Lung microvascular endothelial cell (primary cell): ENCODE measurements at regions not wholly inside any gene's neighbourhood (a gene's known extent, or its start where the extent isn't known, plus 50 kb on each side); places are given as distances from the start of the nearest gene placed in this dataset.
"Not testable (repeated sequence)": the region's sequence is repeated elsewhere in the genome, so short reads cannot be mapped to it uniquely, and the experiment has no call there.

Source experiments
- DNase-seq, 2 donors: peaks; one replicate each; pipeline versions ENCODE4 v3.0.0 to v3.0.0-alpha.2; 2010; ENCODE audit warnings: low read depth in 2 of 2

DNA sequence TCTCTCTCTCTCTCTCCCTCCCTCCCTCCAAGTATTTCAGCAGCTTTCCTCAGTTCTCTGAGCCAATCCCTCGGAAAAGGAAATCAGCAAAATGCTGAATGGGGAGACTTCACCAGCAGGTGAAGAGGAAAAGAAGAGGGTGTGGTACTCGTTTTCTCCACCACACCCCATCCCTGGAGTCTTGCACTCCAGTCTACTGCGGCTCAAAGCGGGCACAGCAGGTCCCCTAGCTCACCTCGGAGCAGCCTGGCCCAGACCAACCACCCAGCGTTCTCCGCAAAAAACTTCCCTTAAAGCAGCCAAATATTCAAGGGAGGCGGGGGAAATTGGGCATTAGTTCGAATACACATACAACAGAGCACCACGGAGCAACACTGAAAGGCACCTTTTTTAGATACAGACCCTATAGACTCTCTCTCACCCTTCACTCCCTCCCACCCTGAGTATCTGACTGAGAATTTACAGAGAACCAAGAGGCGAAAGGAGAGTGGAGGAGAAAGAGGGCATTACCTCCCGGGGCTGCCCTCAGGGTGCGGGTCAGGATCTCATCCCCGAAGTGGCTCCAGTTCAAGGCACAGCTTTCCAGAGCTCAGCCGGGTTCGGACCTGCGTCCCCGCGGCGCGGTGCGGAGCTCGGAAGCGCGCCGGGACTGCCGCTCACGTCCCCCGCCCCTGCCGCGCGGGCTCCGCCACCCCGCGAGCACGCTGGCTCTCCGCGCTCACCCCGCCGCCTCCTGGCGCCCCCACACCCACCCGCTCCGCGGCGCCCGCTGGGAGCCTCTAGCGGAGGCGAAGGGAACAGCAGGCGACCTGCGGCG, 1638.5 kb upstream of the C9orf72 start:
- peak; percentile 3 to 43 for DNase-seq

DNA sequence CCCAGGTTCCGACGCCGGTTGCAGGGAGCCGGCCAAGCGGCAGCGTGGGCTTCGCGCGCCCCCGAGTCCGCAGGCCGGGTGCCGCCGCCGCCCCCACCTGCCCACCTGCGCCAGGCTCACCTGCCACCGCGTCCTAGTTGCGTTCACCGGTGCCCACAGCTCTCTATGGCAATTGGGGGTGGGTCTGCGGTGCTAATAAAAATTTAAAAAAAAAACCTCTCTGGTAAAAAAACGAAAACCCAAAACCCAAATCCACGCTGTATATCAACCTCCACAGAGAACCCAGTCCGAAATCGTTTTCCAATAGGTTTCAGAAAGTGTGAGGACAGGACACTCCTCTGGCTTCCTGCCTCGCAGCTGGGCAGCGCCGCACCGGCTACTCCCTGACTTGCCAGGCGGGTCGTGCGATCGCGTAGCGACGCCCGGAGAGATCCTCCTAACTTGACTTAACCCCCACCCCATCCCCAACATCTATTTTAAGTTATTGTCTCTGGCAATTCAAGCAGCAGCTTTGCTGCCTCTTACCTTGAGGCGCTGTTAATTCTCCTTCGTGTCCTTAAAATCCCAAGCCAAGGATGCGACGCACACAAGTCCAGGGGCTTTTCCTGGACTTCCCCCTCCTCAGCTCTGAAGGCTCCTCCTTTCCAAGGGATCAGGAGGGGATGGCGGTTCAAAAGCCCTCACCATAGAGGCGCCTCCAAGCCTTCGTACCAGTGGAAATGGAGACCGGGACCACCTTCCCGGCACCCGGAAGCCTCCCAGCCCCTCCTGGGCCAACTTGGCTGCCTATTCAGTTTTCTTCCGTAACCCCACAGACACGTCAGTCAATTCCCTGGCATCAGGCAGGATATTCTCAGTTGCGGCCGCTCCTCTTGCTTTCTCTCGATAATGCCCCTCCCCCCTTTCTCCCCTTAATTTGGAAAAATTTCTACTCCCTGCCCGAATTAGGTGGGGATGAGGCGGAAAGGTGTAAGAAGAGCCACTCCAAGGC, 1639.4 kb upstream of the C9orf72 start:
- DNase-seq, result peak in 1 of 2 donors; percentile 8

DNA sequence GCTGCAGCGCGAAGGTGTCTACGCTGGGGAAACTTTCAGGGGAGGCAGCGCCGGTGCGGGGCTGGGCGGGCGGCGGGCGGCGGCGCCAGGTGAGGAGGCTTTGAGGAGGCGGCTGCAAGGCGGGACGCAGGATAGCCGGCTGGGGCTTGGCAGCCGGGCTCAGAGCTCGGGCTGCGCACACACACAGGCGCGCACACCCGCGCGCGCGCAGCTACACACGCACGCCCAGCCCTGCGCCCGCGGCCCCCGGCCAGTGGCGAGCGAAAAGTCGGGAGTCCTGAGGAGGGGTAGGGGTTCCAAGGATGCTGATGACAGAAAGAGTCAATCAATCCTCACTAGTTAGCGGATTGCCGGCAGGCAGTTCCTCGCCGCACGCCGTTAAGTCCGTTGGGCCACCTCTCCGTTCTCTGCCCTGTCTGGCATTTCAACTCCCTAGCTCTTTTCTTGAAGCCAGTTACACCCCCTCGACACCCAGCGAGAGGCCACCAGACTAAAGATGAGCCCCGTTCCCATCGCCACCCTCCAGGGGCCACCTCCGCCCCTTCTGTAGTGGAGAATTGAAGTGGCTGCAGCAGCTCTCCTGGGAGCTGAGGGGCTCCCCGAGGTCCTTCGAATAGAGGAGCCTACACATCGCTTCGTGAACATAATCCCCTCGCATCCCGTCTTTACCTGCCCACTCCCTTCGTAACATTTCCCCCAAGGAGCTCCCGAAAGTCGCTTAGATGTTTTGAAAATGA, 1640.3 kb upstream of the C9orf72 start, which contains the start of gene LINGO2:
Gene LINGO2 (minus strand): TSS at position 185 of the 737 bp plus-strand sequence.
- DNase-seq, result no peak

DNA sequence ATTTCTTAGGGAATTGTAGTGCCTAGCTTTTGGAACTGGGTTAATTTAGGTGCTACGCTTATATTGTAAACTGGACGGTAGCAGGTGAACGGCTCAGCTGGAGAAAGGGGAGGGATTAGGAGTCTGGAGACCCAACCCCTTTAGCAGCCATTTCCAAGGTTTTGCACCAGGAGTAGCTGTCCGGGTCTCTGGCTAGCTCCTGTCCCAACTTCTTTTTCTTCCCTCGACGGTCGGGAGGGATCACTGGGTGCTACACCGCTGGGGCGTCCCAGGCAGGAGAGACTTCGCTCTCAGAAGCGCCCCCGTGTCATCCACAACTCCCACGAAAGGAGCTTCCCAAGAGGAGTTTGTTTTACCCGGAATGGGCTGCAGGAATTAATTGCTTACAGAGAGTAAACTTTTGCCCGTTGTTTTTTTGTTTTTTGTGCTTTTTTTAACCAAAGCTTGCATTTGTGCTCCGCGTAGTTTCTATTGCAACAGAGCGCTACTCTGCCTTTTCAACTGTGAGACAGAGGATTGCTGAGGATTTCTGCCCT, 1640.9 kb upstream of the C9orf72 start:
- DNase-seq, result no peak

DNA sequence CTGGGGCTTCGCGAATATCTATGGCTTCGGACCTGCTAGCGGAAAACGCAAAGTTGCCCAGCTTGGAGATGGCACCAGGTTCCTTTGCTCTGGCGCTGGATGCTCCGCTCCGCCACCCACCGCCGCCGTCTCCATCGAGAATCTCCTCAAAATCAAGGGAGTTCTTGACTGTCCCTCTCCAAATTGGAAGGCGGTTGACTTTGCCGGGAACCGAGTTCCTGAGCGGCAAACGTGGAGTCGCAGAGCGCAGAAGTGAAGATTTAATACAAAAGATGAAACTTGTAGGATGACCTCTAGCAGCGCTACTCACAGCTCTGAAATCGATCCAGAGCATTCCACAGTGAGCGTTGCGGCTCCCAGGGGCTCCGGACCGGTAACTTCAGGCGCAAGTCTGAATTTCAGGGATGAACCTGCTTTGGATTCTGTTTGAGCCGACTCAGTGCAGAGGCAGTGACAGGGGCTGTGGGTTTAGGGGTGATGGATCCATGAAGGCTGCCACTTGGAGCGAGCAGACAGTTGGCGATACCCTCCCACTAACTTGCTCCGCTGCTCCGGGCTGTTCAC, 1641.5 kb upstream of the C9orf72 start:
- no peak for DNase-seq

DNA sequence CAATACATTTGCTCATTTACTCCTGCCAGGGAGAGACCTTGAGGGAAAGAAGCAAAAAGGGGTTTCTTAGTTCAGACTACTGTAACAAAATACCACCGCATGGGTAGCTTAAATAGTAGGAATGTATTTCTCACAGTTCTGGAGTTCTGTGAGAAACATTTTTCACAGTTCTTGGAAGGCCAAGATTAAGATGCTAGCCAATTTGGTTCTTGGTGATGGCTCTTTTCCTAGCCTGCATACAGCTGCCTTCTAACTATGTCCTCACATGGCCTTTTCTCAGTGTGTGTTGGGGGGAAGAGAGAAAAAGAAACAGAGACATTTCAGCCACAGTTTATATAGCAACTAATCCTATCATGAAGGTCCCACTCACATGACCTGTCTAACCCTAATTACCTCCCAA, 1644.7 kb upstream of the C9orf72 start:
- DNase-seq, result no peak

DNA sequence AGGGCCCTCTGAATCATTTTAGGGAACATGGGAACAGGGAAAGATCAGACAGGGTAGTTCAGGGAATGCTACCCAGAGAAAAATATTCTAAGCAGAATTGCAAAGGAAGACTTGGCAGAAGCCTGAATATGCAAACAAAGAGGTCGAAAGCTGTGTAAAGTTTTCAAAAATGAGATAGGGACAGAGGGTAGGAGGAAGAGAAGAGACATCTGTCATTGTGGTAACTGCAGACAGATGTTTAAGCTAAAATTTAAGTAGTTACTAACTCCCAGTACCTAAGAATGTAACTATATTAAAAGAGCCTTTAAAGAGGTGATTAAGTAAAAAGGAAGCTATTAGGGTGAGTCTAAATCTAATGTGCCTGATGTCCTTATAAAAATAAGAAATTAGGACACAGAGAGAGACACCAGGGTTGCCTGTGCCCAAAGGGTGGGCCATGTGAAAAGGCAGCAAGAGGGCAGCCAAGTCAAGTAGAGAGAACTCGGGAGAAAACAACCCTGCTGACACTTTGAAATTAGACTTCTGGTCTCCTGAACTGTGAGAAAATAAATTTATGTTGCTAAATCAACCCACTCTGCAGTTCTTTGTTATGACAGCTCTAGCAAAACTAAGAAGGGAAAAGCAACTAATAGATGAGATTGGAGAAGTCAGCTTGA, 1647.4 kb upstream of the C9orf72 start:
- DNase-seq, result no peak

DNA sequence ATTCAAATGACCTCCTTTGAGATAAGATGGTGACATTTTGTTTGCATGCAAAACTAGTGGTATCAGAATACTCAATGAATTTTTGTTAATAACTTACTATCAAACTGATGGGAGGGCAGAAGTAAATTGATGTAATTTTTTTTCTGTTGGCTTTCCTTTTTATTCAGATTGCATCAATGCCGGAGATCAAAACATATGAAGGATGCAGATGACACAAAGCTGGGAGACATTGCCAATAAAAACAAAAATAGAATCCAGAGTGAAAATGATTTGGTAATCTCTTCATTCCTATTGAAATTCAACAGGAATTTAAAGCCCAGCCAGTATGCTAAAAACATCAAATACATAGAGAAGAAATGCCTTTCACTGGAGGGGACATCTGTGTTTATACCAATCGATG, 1655.3 kb upstream of the C9orf72 start:
- DNase-seq, result no peak

DNA sequence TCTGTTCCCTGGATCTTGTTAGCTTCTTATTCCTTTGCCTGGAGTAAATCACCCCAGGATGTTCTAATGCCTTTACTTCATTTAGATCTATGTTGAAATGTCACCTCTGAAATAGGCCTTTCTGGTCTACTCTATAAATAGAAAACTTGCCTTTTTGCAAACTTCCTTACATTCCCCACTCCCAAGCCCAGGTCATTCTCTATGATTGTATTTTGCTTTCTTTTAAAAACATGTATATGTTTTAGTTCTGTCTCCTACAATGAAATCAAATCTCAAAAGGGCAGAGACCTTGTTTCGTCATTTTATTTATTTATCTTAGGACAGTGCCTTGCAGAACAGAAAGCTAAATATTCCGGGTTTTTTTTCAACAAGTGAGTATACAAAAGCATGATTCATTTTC, 1657.7 kb upstream of the C9orf72 start:
- no peak for DNase-seq

DNA sequence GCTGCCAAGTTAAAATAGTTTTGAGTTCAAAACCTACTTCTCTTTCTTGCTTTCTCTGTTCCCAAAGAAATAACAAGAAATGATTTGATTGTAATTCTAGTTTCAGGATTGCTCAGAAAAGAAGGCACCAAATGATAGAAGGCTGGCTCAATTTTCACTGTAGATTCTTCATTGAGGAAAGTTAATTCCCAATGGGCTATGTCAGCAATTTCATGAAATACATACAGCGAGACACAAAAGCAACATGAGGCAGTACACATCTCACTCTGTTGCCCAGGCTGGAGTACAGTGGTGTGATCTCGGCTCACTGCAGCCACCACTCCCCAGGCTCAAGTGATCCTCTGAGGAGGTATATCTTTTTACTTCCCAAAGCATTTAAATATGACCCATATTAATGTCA, 1659.9 kb upstream of the C9orf72 start:
- DNase-seq, result no peak

DNA sequence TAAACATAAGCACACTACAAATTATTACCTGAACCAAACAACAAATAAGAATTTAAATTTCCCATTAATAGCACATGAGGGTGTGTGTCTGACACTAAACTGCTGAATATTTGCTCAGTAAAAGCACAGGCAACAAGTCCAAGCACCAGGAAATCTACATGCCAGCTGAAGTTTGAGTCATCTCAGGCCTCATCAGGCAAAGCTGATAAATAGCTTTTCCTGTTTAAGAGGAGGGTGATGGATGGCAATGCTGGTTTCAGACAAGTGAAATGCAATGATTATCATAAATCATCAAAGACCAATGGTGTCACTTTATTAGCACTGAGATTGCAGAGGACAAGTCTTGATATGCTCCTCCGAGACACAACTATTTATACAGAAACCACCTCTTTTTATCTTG, 1668.0 kb upstream of the C9orf72 start:
- no peak for DNase-seq

DNA sequence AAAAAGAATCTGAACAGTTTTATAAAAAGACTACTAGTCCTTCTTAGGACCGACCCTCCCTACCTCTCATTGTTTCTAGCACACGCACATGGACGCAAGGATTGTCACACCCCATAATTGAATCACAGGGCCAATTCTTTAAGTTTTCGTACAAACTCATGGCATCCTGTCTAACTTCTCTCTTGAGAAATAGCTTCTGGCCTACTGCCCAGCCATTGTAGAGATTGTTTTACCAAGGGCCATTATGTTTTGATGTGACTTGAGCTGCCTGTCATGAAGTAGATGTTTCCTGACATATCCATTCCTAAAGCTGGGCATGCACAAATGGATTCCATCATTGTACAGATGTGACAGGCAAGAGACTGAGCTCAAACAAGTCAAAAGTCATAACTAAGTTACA, 1672.1 kb upstream of the C9orf72 start:
- no peak for DNase-seq

DNA sequence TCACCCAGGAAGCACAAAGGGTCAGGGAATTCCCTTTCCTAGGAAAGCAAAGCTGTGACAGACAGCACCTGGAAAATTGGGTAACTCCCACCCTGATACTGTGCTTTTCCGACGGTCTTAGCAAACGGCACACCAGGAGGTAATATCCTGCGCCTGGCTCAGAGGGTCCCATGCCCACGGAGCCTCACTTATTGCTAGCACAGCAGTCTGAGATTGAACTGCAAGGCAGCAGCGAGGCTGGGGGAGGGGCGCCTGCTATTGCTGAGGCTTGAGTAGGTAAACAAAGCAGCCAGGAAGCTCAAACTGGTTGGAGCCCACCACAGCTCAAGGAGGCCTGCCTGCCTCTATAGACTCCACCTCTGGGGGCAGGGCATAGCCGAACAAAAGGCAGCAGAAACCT, 1697.1 kb upstream of the C9orf72 start:
- DNase-seq, result not testable (repeated sequence)

DNA sequence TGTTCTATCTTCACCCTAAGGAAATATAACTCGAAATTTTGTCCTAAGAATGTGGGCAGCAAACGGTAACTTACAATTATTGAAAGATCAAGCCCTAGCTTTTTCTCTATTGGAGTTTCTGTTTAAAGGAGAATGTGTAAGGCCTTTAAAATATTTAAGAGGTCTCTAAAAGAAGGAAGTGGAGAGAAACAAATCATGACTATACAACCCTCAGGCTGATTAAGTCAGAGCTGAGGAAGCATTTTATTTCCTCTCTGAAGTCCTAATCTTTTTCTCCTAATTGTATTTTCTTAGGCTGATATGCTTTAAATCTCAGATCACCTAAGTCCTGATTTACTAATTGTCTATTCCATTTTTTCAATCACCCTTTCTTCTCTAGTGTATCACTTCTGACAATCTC, 1708.8 kb upstream of the C9orf72 start:
- DNase-seq, result no peak

DNA sequence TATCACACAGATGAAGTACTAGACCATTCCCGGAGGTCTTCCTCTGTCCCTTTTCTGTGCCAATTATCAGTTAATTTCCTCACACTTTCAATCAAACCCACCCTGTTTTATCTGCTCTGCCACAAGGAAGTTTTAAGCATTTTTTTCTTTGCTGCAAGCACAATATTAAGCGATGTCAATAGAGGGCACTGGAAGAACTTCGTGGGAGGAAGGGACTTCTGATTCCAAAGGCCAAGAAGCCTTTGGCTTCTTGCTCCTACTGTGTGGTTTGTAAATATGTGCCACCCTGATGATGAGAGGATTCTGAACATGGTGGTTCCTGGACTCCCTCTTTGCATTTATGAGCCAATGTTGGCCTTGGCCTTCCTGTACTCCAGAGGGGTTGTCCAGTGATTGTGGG, 1712.5 kb upstream of the C9orf72 start:
- no peak for DNase-seq

DNA sequence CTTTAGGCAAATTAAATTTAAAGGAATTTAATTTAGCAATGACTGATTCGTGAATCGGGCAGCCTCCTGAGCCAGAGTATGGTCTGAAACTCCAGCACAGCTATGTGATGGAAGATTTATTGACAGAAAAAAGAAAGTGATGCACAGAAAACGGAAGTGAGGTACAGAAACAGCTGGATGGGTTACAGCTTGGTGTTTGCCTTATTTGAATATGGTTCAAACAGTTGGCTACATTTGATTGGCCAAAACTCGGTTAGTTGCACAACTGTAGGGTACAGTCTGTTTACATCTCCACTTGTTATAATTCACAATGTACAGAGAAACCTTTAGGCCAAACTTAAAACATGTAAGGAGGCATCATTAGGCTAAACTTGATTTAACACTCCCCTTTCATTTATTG, 1716.1 kb upstream of the C9orf72 start:
- no peak for DNase-seq

DNA sequence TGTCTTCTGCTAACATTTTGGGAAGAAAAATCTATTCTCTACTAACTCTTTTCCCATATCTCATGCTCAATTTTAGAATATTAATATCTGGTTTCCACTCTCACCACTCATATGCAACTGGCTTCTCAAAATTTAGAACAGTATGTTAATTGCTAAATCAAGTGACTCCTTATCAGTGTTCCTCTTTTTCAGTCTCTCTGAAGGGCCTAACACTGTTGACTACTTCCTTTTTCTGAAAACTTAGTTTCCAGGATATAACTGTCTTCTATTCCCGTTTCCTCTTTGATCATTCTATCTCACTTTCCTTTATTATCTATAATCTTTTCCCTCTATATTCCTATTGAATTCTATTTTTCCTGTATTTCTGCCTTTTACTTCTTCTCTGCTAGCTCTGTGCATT, 1717.2 kb upstream of the C9orf72 start:
- no peak for DNase-seq

DNA sequence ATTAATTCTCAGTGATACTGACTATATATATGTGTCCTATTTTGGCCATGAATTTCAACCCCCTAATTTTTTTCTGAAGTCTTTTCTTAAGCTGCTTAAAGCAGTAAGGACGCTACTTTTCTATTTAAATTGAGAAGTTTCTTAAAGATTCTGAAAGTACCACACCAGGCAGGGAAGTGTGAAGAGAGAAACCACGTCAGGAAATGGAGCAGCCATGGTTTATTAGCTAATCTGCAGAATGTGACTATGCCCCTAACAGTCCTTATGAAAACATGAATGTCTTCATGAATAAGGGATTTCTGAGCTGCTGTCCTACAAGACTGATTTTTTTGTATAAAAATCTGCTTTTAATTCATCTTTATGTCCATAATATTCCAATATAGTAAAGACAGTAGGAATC, 1724.3 kb upstream of the C9orf72 start:
- no peak for DNase-seq

DNA sequence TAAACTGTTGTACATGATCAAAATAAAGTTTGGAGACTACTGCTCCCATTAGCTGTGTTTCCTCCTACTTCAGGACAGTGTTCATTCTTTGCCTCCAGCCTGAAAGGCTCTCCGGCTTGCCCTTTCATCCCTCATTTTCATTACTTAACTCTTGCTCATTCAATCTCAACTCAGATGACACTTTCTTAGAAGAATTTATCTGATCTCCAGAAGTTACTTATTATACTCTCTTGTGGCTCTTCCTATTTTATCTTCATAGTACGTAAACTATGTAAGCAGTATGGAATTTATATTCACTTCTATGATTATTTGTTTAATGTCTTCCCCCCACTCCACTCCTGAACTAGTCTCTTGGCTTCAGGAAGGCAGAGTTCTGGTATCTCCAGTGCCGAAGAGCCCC, 1737.9 kb upstream of the C9orf72 start:
- no peak for DNase-seq

DNA sequence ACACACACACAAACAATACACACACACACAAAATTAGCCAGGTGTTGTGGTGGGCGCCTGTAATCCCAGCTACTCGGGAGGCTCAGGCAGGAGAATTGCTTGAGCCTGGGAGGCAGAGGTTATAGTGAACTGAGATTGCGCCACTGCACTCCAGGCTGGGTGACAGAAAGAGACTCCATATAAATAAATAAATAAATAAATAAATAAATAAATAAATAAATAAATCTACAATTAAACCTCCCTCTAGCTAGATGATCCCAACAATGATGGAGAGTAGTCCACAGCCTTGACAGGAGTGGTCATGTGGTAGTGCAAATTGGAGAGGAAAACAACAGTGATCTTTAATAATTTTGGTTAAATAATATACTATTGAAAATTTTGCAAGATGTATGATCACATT, 1739.0 kb upstream of the C9orf72 start:
- DNase-seq, result no peak
